ENCODE measurements at regions not wholly inside any gene's neighbourhood (a gene's known extent, or its start where the extent isn't known, plus 50 kb on each side); places are given as distances from the start of the nearest gene placed in this dataset.

GRCh38 chr10:9811601-9812000 lies 1206.1 kb upstream of the CELF2 start:
- TF ChIP-seq CTCF (IDR thresholded peaks at IDR 0.05; ENCODE audit: insufficient read depth, low read length) (no peak), SPI1 (IDR thresholded peaks at IDR 0.05; ENCODE audit: borderline replicate concordance, low read depth) (no peak), POLR2AphosphoS5 (IDR thresholded peaks at IDR 0.05; ENCODE audit: low read depth) (no peak), REST (IDR thresholded peaks at IDR 0.05; ENCODE audit: insufficient replicate concordance, low read depth) (no peak), GABPA (IDR thresholded peaks at IDR 0.05; ENCODE audit: low read depth) (no peak)
- Histone ChIP-seq H3K4me3 (replicated peaks; ENCODE audit: insufficient read depth, low read length) (no peak overlapping the region), H3K27me3 (ENCODE audit: insufficient read depth, poor library complexity, severe bottlenecking) (no peaks in the 10 kb centered on the region), H3K27ac (replicated peaks) (no peak overlapping the region)
- no peak for DNase-seq (ENCODE audit: low read depth in 1 of 2, low spot score in 1 of 2)

GRCh38 chr10:9814285-9814864 lies 1203.3 kb upstream of the CELF2 start:
- Histone ChIP-seq H3K27me3 (ENCODE audit: insufficient read depth, poor library complexity, severe bottlenecking) (no peaks in the 10 kb centered on the region), H3K27ac (replicated peaks) (no peak overlapping the region), H3K4me3 (replicated peaks; ENCODE audit: insufficient read depth, low read length) (no peak overlapping the region)
- no peak for DNase-seq (ENCODE audit: low read depth in 1 of 2, low spot score in 1 of 2)
- TF ChIP-seq REST (IDR thresholded peaks at IDR 0.05; ENCODE audit: insufficient replicate concordance, low read depth) (no peak), GABPA (IDR thresholded peaks at IDR 0.05; ENCODE audit: low read depth) (no peak), POLR2AphosphoS5 (IDR thresholded peaks at IDR 0.05; ENCODE audit: low read depth) (no peak), CTCF (IDR thresholded peaks at IDR 0.05; ENCODE audit: insufficient read depth, low read length) (no peak), SPI1 (IDR thresholded peaks at IDR 0.05; ENCODE audit: borderline replicate concordance, low read depth) (no peak)

GRCh38 chr10:9819756-9820494 lies 1197.7 kb upstream of the CELF2 start:
- H3K27ac ChIP-seq (replicated peaks), result no peak overlapping the region
- H3K4me3 ChIP-seq (replicated peaks; ENCODE audit: insufficient read depth, low read length), result no peak overlapping the region
- H3K27me3 ChIP-seq (ENCODE audit: insufficient read depth, poor library complexity, severe bottlenecking), result no peaks in the 10 kb centered on the region
- no peak for DNase-seq (ENCODE audit: low read depth in 1 of 2, low spot score in 1 of 2)
- no peak for TF ChIP-seq CTCF (IDR thresholded peaks at IDR 0.05; ENCODE audit: insufficient read depth, low read length)
- no peak for TF ChIP-seq GABPA (IDR thresholded peaks at IDR 0.05; ENCODE audit: low read depth)
- TF ChIP-seq SPI1 (IDR thresholded peaks at IDR 0.05; ENCODE audit: borderline replicate concordance, low read depth), result no peak
- TF ChIP-seq POLR2AphosphoS5 (IDR thresholded peaks at IDR 0.05; ENCODE audit: low read depth), result no peak
- TF ChIP-seq REST (IDR thresholded peaks at IDR 0.05; ENCODE audit: insufficient replicate concordance, low read depth), result no peak

Data from HL-60 (cell line).